ENCODE measurements at regions not wholly inside any gene's neighbourhood (a gene's known extent, or its start where the extent isn't known, plus 50 kb on each side); places are given as distances from the start of the nearest gene placed in this dataset.

- Histone ChIP-seq H3K4me1 (ENCODE audit: control insufficient read depth, extremely low read depth, insufficient read depth, low read length) (no peaks in the 10 kb centered on the region), H3K79me2 (ENCODE audit: control insufficient read depth, insufficient read depth, low read length) (no peaks in the 10 kb centered on the region), H4K20me1 (replicated peaks; ENCODE audit: control insufficient read depth, extremely low read depth, insufficient read depth, low read length) (no peaks in the 10 kb centered on the region), H3K4me2 (ENCODE audit: insufficient read depth, low read length) (no peak overlapping the region), H3K36me3 (ENCODE audit: control insufficient read depth in 2 of 2, extremely low read depth in 1 of 2, insufficient read depth in 2 of 2, low read length in 2 of 2) (no peaks in the 10 kb centered on the region), H3K9ac (replicated peaks; ENCODE audit: extremely low read depth, insufficient read depth, low read length) (no peak overlapping the region), H2AFZ (ENCODE audit: low read depth, low read length) (no peak overlapping the region), H3K9me1 (replicated peaks; ENCODE audit: control insufficient read depth, extremely low read depth, insufficient read depth, low read length) (no peaks in the 10 kb centered on the region), H3K27me3 (ENCODE audit: control insufficient read depth in 2 of 2, insufficient read depth in 2 of 2, low read length in 2 of 2) (no peaks in the 10 kb centered on the region), H3K9me3 (replicated peaks; ENCODE audit: control insufficient read depth, insufficient read depth, low read length) (no peaks in the 10 kb centered on the region), H3K4me3 (replicated peaks in 1 of 3; ENCODE audit: insufficient read depth in 1 of 3, low read depth in 1 of 3, low read length in 3 of 3) (no peak overlapping the region), H3K27ac (ENCODE audit: insufficient read depth, low read depth, low read length) (no peak overlapping the region)
- ChIA-PET POLR2A (no interaction called here), CTCF (no interaction called here)
- DNase-seq (ENCODE audit: low read depth, low spot score) (no peak), FAIRE-seq (no peak)
- BruUV-seq (replicated peaks) = no TSS peak
- intact Hi-C loops (cut with micrococcal nuclease) (no loop called here), dilution Hi-C loops (cut with MboI; ENCODE audit: extremely low pct_ligation_motif_present, low sequenced_read_pairs) (no loop called here)
- TF ChIP-seq POLR2A (IDR thresholded peaks at IDR 0.05; ENCODE audit: low read depth, low read length) (no peak), POLR2AphosphoS5 (IDR thresholded peaks at IDR 0.05; ENCODE audit: insufficient read depth, low read depth, low read length) (no peak), EZH2 (IDR thresholded peaks at IDR 0.05; ENCODE audit: borderline replicate concordance, low read depth, low read length, severe bottlenecking) (no peak), CTCF (IDR thresholded peaks at IDR 0.05; ENCODE audit: extremely low read depth in 1 of 2, insufficient read depth in 1 of 2, low read depth in 1 of 2, low read length in 2 of 2) (no peak), JUN (IDR thresholded peaks at IDR 0.05; ENCODE audit: borderline replicate concordance, insufficient read depth, insufficient read length, low read depth) (no peak), FOS (IDR thresholded peaks at IDR 0.05; ENCODE audit: borderline replicate concordance, insufficient read depth, low read length) (no peak), MYC (IDR thresholded peaks at IDR 0.05; ENCODE audit: low read depth, low read length) (no peak), GATA2 (IDR thresholded peaks at IDR 0.05; ENCODE audit: insufficient read depth, insufficient read length, low read depth, low read length) (no peak)
- TF ChIP-seq, protein P1, sequence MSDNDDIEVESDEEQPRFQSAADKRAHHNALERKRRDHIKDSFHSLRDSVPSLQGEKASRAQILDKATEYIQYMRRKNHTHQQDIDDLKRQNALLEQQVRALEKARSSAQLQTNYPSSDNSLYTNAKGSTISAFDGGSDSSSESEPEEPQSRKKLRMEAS (IDR thresholded peaks at IDR 0.05; ENCODE audit: insufficient read depth, insufficient read length) = no peak
Observed at GRCh38 chr2:57881998-57882888, 164.4 kb upstream of the VRK2 start.

Data from endothelial cell of umbilical vein (primary cell).